Endodermal cell (in vitro differentiated cells): ENCODE measurements at regions not wholly inside any gene's neighbourhood (a gene's known extent, or its start where the extent isn't known, plus 50 kb on each side); places are given as distances from the start of the nearest gene placed in this dataset.

Experiments
- DNase-seq: peaks from one replicate; pipeline ENCODE4 v3.0.0-alpha.2; 2017
- H3K27ac ChIP-seq: 2 replicates; pipeline ENCODE4 v1.5.1; 2013; ENCODE audit warnings: mild to moderate bottlenecking, low read depth, low read length, moderate library complexity
- H3K27me3 ChIP-seq: 2 replicates; pipeline ENCODE4 v1.6.1; 2013; ENCODE audit warnings: mild to moderate bottlenecking, low read length, moderate library complexity; ENCODE audit not compliant: insufficient read depth, control insufficient read depth, poor library complexity, severe bottlenecking
- H3K36me3 ChIP-seq: 2 replicates; pipeline ENCODE4 v1.7.0; 2013; ENCODE audit warnings: mild to moderate bottlenecking, low read length, moderate library complexity; ENCODE audit not compliant: control insufficient read depth, insufficient read depth
- H3K4me1 ChIP-seq: one replicate; pipeline ENCODE4 v1.7.0; 2013; ENCODE audit warnings: low read length; ENCODE audit not compliant: control insufficient read depth, insufficient read depth
- H3K4me3 ChIP-seq: 2 replicates; pipeline ENCODE4 v1.5.1; 2013; ENCODE audit warnings: mild to moderate bottlenecking, low read length, moderate library complexity
- H3K9ac ChIP-seq: 2 replicates; pipeline ENCODE4 v1.6.1; 2013; ENCODE audit warnings: mild to moderate bottlenecking, low read length, moderate library complexity; ENCODE audit not compliant: poor library complexity, severe bottlenecking; ENCODE audit errors: extremely low read depth
- H3K9me3 ChIP-seq: 2 replicates; pipeline ENCODE4 v1.6.1; 2013; ENCODE audit warnings: mild to moderate bottlenecking, low read length, moderate library complexity; ENCODE audit not compliant: control insufficient read depth
- H3K27ac Mint-ChIP-seq: 2 replicates; pipeline ENCODE4 v1.8.0; 2020; ENCODE audit warnings: mixed read lengths
- H3K27me3 Mint-ChIP-seq: 2 replicates; pipeline ENCODE4 v1.8.0; 2021; ENCODE audit warnings: mild to moderate bottlenecking, mixed read lengths; ENCODE audit not compliant: insufficient read depth
- H3K36me3 Mint-ChIP-seq: 2 replicates; pipeline ENCODE4 v1.8.0; 2020; ENCODE audit warnings: low read depth, mixed read lengths
- H3K4me1 Mint-ChIP-seq: 2 replicates; pipeline ENCODE4 v1.8.0; 2020; ENCODE audit warnings: mixed read lengths
- H3K4me3 Mint-ChIP-seq: 2 replicates; pipeline ENCODE4 v1.8.0; 2020; ENCODE audit warnings: mild to moderate bottlenecking, moderate library complexity, mixed read lengths
- H3K9me3 Mint-ChIP-seq: 2 replicates; pipeline ENCODE4 v1.8.0; 2020; ENCODE audit warnings: mild to moderate bottlenecking, mixed read lengths
- WGBS, 2 experiments: methylation state at CpG; one replicate each; pipeline versions ENCODE4 v1.1.5 to v1.1.7; 2013; ENCODE audit warnings: missing lambda C conversion rate in 2 of 2, mixed read lengths in 1 of 2; ENCODE audit not compliant: insufficient coverage in 1 of 2, insufficient read length in 1 of 2; 5-methylcytosine and 5-hydroxymethylcytosine counted together
- TF ChIP-seq, protein P1 (sequence below): fragments of 200-600 bp; sonication (generic); conservative IDR thresholded peaks from 2 replicates; pipeline ENCODE4 v1.5.0; 2021; ENCODE audit warnings: antibody characterized with exemption, mild to moderate bottlenecking

GRCh38 chr3:11717301-11717700, 73.6 kb upstream of the VGLL4 start:
- H3K9me3 Mint-ChIP-seq: no peaks in the 10 kb centered on the region
- TF ChIP-seq, protein P1, sequence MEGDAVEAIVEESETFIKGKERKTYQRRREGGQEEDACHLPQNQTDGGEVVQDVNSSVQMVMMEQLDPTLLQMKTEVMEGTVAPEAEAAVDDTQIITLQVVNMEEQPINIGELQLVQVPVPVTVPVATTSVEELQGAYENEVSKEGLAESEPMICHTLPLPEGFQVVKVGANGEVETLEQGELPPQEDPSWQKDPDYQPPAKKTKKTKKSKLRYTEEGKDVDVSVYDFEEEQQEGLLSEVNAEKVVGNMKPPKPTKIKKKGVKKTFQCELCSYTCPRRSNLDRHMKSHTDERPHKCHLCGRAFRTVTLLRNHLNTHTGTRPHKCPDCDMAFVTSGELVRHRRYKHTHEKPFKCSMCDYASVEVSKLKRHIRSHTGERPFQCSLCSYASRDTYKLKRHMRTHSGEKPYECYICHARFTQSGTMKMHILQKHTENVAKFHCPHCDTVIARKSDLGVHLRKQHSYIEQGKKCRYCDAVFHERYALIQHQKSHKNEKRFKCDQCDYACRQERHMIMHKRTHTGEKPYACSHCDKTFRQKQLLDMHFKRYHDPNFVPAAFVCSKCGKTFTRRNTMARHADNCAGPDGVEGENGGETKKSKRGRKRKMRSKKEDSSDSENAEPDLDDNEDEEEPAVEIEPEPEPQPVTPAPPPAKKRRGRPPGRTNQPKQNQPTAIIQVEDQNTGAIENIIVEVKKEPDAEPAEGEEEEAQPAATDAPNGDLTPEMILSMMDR: no peak
- Histone ChIP-seq H3K36me3 (no peaks in the 10 kb centered on the region), H3K27ac (no peak overlapping the region), H3K9ac (no peak overlapping the region), H3K9me3 (no peaks in the 10 kb centered on the region), H3K4me3 (no peak overlapping the region), H3K4me1 (peaks cover 11% of the 10 kb centered on the region), H3K27me3 (peaks cover 5% of the 10 kb centered on the region)
- 87% methylated on average over 5 of the region's 6 CpGs; no CpG with 5 or more reads in 1 of the 2 experiments for WGBS, 2 experiments
- H3K27ac Mint-ChIP-seq: no peak overlapping the region
- no peaks in the 10 kb centered on the region for H3K36me3 Mint-ChIP-seq
- no peak for DNase-seq
- peaks cover 40% of the 10 kb centered on the region for H3K4me1 Mint-ChIP-seq
- H3K27me3 Mint-ChIP-seq: peaks cover 8% of the 10 kb centered on the region
- H3K4me3 Mint-ChIP-seq: no peak overlapping the region

GRCh38 chr3:11716573-11717290, 73.0 kb upstream of the VGLL4 start:
- H3K27ac Mint-ChIP-seq: no peak overlapping the region
- peaks cover 5% of the 10 kb centered on the region for H3K27me3 Mint-ChIP-seq
- no peaks in the 10 kb centered on the region for H3K36me3 ChIP-seq
- peaks cover 2% of the 10 kb centered on the region for H3K36me3 Mint-ChIP-seq
- no peak overlapping the region for H3K4me3 ChIP-seq
- TF ChIP-seq, protein P1: no peak
- WGBS, 2 experiments: 65 to 89% methylated on average over 2 to 6 of the region's 6 CpGs
- no peak overlapping the region for H3K27ac ChIP-seq
- H3K4me1 ChIP-seq: peaks cover 11% of the 10 kb centered on the region
- peaks cover 5% of the 10 kb centered on the region for H3K27me3 ChIP-seq
- no peak overlapping the region for H3K4me3 Mint-ChIP-seq
- peaks cover 45% of the 10 kb centered on the region for H3K4me1 Mint-ChIP-seq
- DNase-seq: no peak
- no peaks in the 10 kb centered on the region for H3K9me3 ChIP-seq
- H3K9ac ChIP-seq: no peak overlapping the region
- peaks cover 2% of the 10 kb centered on the region for H3K9me3 Mint-ChIP-seq

DNA sequence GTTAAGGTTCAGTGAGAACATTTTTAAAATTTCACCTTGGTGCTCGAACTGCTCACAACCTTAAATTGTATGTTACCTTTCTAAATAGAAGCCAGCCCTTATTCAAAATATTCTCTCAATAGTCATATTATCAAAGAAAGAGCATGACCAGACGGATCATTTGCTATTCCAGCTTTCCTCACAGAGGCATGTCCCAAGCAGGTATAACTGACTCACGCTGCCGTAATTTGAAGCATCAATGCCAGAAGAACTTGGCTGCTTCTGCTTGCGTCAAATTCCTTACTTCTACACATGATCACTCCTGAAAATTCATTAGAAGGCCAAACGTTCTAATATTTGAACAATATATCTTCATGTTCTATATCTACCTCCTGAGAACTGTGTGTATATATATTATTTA, 69.5 kb upstream of the VGLL4 start:
- Mint-ChIP-seq H3K27ac (no peak overlapping the region), H3K4me3 (no peak overlapping the region), H3K4me1 (peaks cover 32% of the 10 kb centered on the region), H3K36me3 (peaks cover 16% of the 10 kb centered on the region), H3K9me3 (peaks cover 15% of the 10 kb centered on the region), H3K27me3 (no peaks in the 10 kb centered on the region)
- Histone ChIP-seq H3K27me3 (no peaks in the 10 kb centered on the region), H3K4me3 (no peak overlapping the region), H3K9me3 (peaks cover 20% of the 10 kb centered on the region), H3K27ac (no peak overlapping the region), H3K36me3 (no peaks in the 10 kb centered on the region), H3K4me1 (peaks cover 5% of the 10 kb centered on the region), H3K9ac (no peak overlapping the region)
- 82 to 92% methylated on average over 5 to 6 of the region's 6 CpGs for WGBS, 2 experiments
- TF ChIP-seq, protein P1: no peak
- no peak for DNase-seq
